ENCODE measurements at regions not wholly inside any gene's neighbourhood (a gene's known extent, or its start where the extent isn't known, plus 50 kb on each side); places are given as distances from the start of the nearest gene placed in this dataset.
"Not testable (repeated sequence)": the region's sequence is repeated elsewhere in the genome, so short reads cannot be mapped to it uniquely, and the experiment has no call there.

GRCh38 chr12:33945438-33945784, 76.9 kb upstream of the ALG10 start (continued):
- TF ChIP-seq PRDM10 (CRISPR knock-in tag; IDR thresholded peaks at IDR 0.05; ENCODE audit: low read depth) = no peak
- no peak for TF ChIP-seq CCDC6 (CRISPR knock-in tag; IDR thresholded peaks at IDR 0.05)
- no peak for TF ChIP-seq NFYC (CRISPR knock-in tag; IDR thresholded peaks at IDR 0.05)
- TF ChIP-seq ZFP41 (CRISPR knock-in tag; IDR thresholded peaks at IDR 0.05; ENCODE audit: borderline replicate concordance) = no peak
- TF ChIP-seq YEATS2 (CRISPR knock-in tag; IDR thresholded peaks at IDR 0.05; ENCODE audit: borderline replicate concordance) = no peak

GRCh38 chr12:33966219-33966618, 56.1 kb upstream of the ALG10 start:
- H3K4me3 ChIP-seq (replicated peaks in 1 of 3; ENCODE audit: insufficient read depth in 1 of 3, low read depth in 2 of 3, low read length in 3 of 3); ATAC-seq; H3K27me3 ChIP-seq (ENCODE audit: control insufficient read depth in 1 of 2, insufficient read depth in 2 of 2, low read length in 2 of 2); intact Hi-C loops (cut with micrococcal nuclease; ENCODE audit: unreplicated experiment); POLR2A ChIA-PET; H3K9me3 ChIP-seq (ENCODE audit: low read length); DNase-seq (ENCODE audit: low spot score); FAIRE-seq; H3K9ac ChIP-seq (ENCODE audit: insufficient read depth, low read depth, low read length); CTCF ChIA-PET (ENCODE audit: low intra/inter-chr PET ratio, low total read pairs); H3K27ac ChIP-seq (ENCODE audit: extremely low read length, insufficient read depth, low read length); H3K36me3 ChIP-seq (replicated peaks in 1 of 2; ENCODE audit: control insufficient read depth in 1 of 2, insufficient read depth in 2 of 2, low read length in 2 of 2); H4K20me1 ChIP-seq (ENCODE audit: insufficient read depth, low read length); H3K4me2 ChIP-seq (ENCODE audit: low read depth, low read length); H3K4me1 ChIP-seq (ENCODE audit: insufficient read depth, low read length); in situ Hi-C loops (cut with HindIII; ENCODE audit: extremely low pct_ligation_motif_present, low pct_unique_long_range_greater_than_20kb); H3K79me2 ChIP-seq (ENCODE audit: insufficient read depth, low read length); H2AFZ ChIP-seq (ENCODE audit: low read length); BruUV-seq (replicated peaks): not testable (repeated sequence)
- TF ChIP-seq MAFK (conservative IDR thresholded peaks at IDR 0.05 in 1 of 2, IDR thresholded peaks at IDR 0.05 in 1 of 2; ENCODE audit: low read length in 2 of 2) (peak in 1 of 2 experiments; percentile 62; a peak in 2 of 4 replicates), MAFF (IDR thresholded peaks at IDR 0.05; ENCODE audit: low read depth, low read length) (peak; percentile 41; the same call in 1 of the 2 replicates)
- 49% methylated on average over 6 of the region's 7 CpGs for WGBS (ENCODE audit: low lambda C conversion rate)

Data from HepG2 (cell line).